ENCODE measurements at regions not wholly inside any gene's neighbourhood (a gene's known extent, or its start where the extent isn't known, plus 50 kb on each side); places are given as distances from the start of the nearest gene placed in this dataset.

GRCh38 chr1:185645162-185645640 is 89.0 kb upstream of the HMCN1 start:
- DNase-seq, result no peak

- no peak for DNase-seq
Measured at GRCh38 chr1:185644531-185644930, 89.7 kb upstream of the HMCN1 start.

- DNase-seq, result no peak
Measured at GRCh38 chr1:185636848-185637247, 97.3 kb upstream of the HMCN1 start.

- DNase-seq, result no peak
Measured at GRCh38 chr1:185634704-185635103, 99.5 kb upstream of the HMCN1 start.

GRCh38 chr1:185632659-185633423 is 101.3 kb upstream of the HMCN1 start:
- no peak for DNase-seq

- DNase-seq, result no peak
Measured at GRCh38 chr1:185631843-185632242, 102.3 kb upstream of the HMCN1 start.

- DNase-seq, result no peak
Measured at GRCh38 chr1:185627761-185628501, 106.3 kb upstream of the HMCN1 start.

- no peak for DNase-seq
Measured at GRCh38 chr1:185627171-185627570, 107.0 kb upstream of the HMCN1 start.

- DNase-seq, result no peak
Measured at GRCh38 chr1:185626344-185626743, 107.8 kb upstream of the HMCN1 start.

- DNase-seq, result no peak
Measured at GRCh38 chr1:185610954-185611353, 123.2 kb upstream of the HMCN1 start.

GRCh38 chr1:185608177-185608576 is 126.0 kb upstream of the HMCN1 start:
- no peak for DNase-seq

GRCh38 chr1:185603158-185603557 is 131.0 kb upstream of the HMCN1 start:
- DNase-seq, result peak in 1 of 2 donors; percentile 29

- no peak for DNase-seq
Measured at GRCh38 chr1:185601189-185601588, 133.0 kb upstream of the HMCN1 start.

GRCh38 chr1:185600641-185601040 is 133.6 kb upstream of the HMCN1 start:
- no peak for DNase-seq

- no peak for DNase-seq
Measured at GRCh38 chr1:185598332-185598731, 135.9 kb upstream of the HMCN1 start.

- DNase-seq, result peak; percentile 43 to 78
Measured at GRCh38 chr1:185595835-185596667, 138.1 kb upstream of the HMCN1 start.

- no peak for DNase-seq
Measured at GRCh38 chr1:185594786-185595410, 139.3 kb upstream of the HMCN1 start.

GRCh38 chr1:185593271-185593670 is 140.9 kb upstream of the HMCN1 start:
- DNase-seq, result no peak

GRCh38 chr1:185585770-185586169 is 148.4 kb upstream of the HMCN1 start:
- no peak for DNase-seq

- DNase-seq, result no peak
Measured at GRCh38 chr1:185581961-185582725, 152.0 kb upstream of the HMCN1 start.

GRCh38 chr1:185581020-185581419 is 153.2 kb upstream of the HMCN1 start:
- DNase-seq, result no peak

- no peak for DNase-seq
Measured at GRCh38 chr1:185578293-185578692, 155.9 kb upstream of the HMCN1 start.
